Astrocyte (in vitro differentiated cells and primary cell): ENCODE measurements at regions not wholly inside any gene's neighbourhood (a gene's known extent, or its start where the extent isn't known, plus 50 kb on each side); places are given as distances from the start of the nearest gene placed in this dataset.

Source experiments
- EZH2 ChIP-seq: IDR thresholded peaks from 2 replicates; pipeline ENCODE4 v1.6.1; 2012; ENCODE audit warnings: mild to moderate bottlenecking, low read length, inconsistent platforms; ENCODE audit not compliant: insufficient read depth
- TF ChIP-seq, protein P1 (sequence below): IDR thresholded peaks from 2 replicates; pipeline ENCODE4 v1.5.1; 2011; ENCODE audit warnings: low read depth, mild to moderate bottlenecking, inconsistent platforms, low read length, moderate library complexity; ENCODE audit not compliant: insufficient read depth

GRCh38 chr14:85009506-85009905 lies 520.4 kb upstream of the FLRT2 start:
- TF ChIP-seq EZH2, result no peak
- TF ChIP-seq, protein P1, sequence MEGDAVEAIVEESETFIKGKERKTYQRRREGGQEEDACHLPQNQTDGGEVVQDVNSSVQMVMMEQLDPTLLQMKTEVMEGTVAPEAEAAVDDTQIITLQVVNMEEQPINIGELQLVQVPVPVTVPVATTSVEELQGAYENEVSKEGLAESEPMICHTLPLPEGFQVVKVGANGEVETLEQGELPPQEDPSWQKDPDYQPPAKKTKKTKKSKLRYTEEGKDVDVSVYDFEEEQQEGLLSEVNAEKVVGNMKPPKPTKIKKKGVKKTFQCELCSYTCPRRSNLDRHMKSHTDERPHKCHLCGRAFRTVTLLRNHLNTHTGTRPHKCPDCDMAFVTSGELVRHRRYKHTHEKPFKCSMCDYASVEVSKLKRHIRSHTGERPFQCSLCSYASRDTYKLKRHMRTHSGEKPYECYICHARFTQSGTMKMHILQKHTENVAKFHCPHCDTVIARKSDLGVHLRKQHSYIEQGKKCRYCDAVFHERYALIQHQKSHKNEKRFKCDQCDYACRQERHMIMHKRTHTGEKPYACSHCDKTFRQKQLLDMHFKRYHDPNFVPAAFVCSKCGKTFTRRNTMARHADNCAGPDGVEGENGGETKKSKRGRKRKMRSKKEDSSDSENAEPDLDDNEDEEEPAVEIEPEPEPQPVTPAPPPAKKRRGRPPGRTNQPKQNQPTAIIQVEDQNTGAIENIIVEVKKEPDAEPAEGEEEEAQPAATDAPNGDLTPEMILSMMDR, result no peak
